ENCODE measurements at regions not wholly inside any gene's neighbourhood (a gene's known extent, or its start where the extent isn't known, plus 50 kb on each side); places are given as distances from the start of the nearest gene placed in this dataset.

DNA sequence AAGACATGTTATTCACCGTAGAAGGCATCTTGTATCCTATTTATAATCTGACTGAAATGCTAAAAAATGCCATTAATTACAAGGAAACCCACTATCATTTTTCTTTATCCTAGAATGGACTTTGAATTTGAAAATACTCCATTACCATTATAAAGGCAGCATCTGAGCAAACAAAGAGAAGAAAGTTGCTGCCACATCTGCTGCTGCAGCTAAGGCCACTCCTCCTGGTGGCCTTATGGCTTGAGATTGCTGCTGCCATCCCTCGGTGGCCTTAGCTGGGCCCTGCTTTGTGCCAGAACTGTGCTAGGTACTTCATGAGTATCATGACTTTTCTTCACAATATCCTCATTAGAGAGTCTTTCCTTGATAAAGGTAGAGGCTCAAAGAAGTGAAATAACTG, 1210.1 kb upstream of the TENM4 start:
- POLR2A ChIA-PET (ENCODE audit: partially characterized antibody), result no interaction called here
- Histone ChIP-seq H2AK5ac (ENCODE audit: low read depth, low read length) (no peak overlapping the region), H3K4me1 (replicated peaks in 1 of 4; ENCODE audit: control insufficient read depth in 3 of 4, insufficient read depth in 4 of 4, low read length in 3 of 4) (peaks cover 0 to 4% (median 2%) of the 10 kb centered on the region in 4 experiments; a peak in 3 of 7 replicates), H3K14ac (ENCODE audit: insufficient read length) (no peak overlapping the region), H3K4ac (replicated peaks; ENCODE audit: insufficient read length, low read depth, low read length) (no peak overlapping the region), H2BK120ac (replicated peaks; ENCODE audit: low read depth, low read length) (no peak overlapping the region), H3K56ac (replicated peaks; ENCODE audit: insufficient read length, low read depth, low read length) (no peak overlapping the region), H3K79me1 (ENCODE audit: low read depth, low read length) (no peaks in the 10 kb centered on the region), H2BK12ac (ENCODE audit: low read depth, low read length) (no peak overlapping the region), H3K9ac (replicated peaks in 1 of 4; ENCODE audit: extremely low read depth in 1 of 4, low read depth in 3 of 4, low read length in 3 of 4) (no peak overlapping the region), H4K91ac (replicated peaks; ENCODE audit: insufficient read length, low read length) (no peak overlapping the region), H3K23me2 (ENCODE audit: low read depth, low read length) (no peaks in the 10 kb centered on the region), H3K9me3 (ENCODE audit: insufficient read depth in 2 of 2, low read depth in 1 of 2, low read length in 1 of 2) (no peaks in the 10 kb centered on the region), H3K36me3 (ENCODE audit: control insufficient read depth in 2 of 4, insufficient read depth in 4 of 4, low read length in 3 of 4) (no peaks in the 10 kb centered on the region), H2BK15ac (ENCODE audit: low read length) (no peak overlapping the region), H3K27me3 (replicated peaks in 1 of 4; ENCODE audit: control insufficient read depth in 3 of 4, extremely low read depth in 1 of 4, insufficient read depth in 3 of 4, low read length in 3 of 4) (no peaks in the 10 kb centered on the region), H3K4me2 (ENCODE audit: insufficient read depth in 1 of 2, low read depth in 2 of 2, low read length in 2 of 2) (no peak overlapping the region), H4K20me1 (replicated peaks in 1 of 2; ENCODE audit: control insufficient read depth in 1 of 2, insufficient read depth in 2 of 2, low read length in 2 of 2) (no peaks in the 10 kb centered on the region), H3K18ac (ENCODE audit: extremely low read depth, low read length) (no peak overlapping the region), H3K23ac (ENCODE audit: insufficient read length) (no peak overlapping the region), H2AFZ (ENCODE audit: low read length) (no peak overlapping the region), H2BK5ac (ENCODE audit: low read depth, low read length) (no peak overlapping the region), H4K5ac (ENCODE audit: insufficient read length, low read depth, low read length) (no peak overlapping the region), H2BK20ac (ENCODE audit: low read length) (no peak overlapping the region), H3K79me2 (ENCODE audit: control insufficient read depth in 1 of 2, insufficient read depth in 2 of 2, low read length in 2 of 2) (no peaks in the 10 kb centered on the region), H3K27ac (ENCODE audit: low read depth, low read length) (no peak overlapping the region), H3K4me3 (ENCODE audit: extremely low read depth in 1 of 4, insufficient read depth in 2 of 4, low read depth in 3 of 4, low read length in 4 of 4) (no peak overlapping the region), H4K8ac (ENCODE audit: extremely low read depth, insufficient read depth, low read length) (no peak overlapping the region)
- 80% methylated on average over 2 of the region's 2 CpGs; no CpG with 5 or more reads in 1 of the 2 experiments for WGBS, 2 experiments (ENCODE audit: extremely low coverage in 1 of 2, insufficient coverage in 1 of 2, insufficient read length in 1 of 2, insufficient replicate concordance in 2 of 2, low coverage in 1 of 2, low lambda C conversion rate in 2 of 2, missing lambda C conversion rate in 1 of 2)
- no peak for DNase-seq (ENCODE audit: low read depth in 1 of 2, low spot score in 2 of 2)
- CTCF ChIA-PET (ENCODE audit: partially characterized antibody), result interaction anchor here (1.2 to 1.7 kb wide), 2 partner anchors 25 to 42 kb away, joined by 3 to 4 read pairs; no protein-coding TSS in a partner anchor
- FAIRE-seq, result no peak
- TF ChIP-seq EGR1 (IDR thresholded peaks at IDR 0.05; ENCODE audit: borderline replicate concordance, low read depth, low read length) (no peak), TAF7 (optimal IDR thresholded peaks at IDR 0.05; ENCODE audit: borderline replicate concordance, low read depth, low read length) (no peak), CEBPB (IDR thresholded peaks at IDR 0.05; ENCODE audit: low read depth, low read length) (no peak), GABPA (IDR thresholded peaks at IDR 0.05; ENCODE audit: borderline replicate concordance, insufficient read depth, low read length) (no peak), NANOG (IDR thresholded peaks at IDR 0.05; ENCODE audit: insufficient read depth, low read depth, low read length, poor library complexity, severe bottlenecking) (no peak), BRCA1 (IDR thresholded peaks at IDR 0.05; ENCODE audit: low read depth, low read length) (no peak), HDAC6 (IDR thresholded peaks at IDR 0.05; ENCODE audit: low read depth, low read length) (no peak), CREB1 (IDR thresholded peaks at IDR 0.05) (no peak), JUND (IDR thresholded peaks at IDR 0.05; ENCODE audit: low read length) (no peak)
- TF ChIP-seq, protein P1, sequence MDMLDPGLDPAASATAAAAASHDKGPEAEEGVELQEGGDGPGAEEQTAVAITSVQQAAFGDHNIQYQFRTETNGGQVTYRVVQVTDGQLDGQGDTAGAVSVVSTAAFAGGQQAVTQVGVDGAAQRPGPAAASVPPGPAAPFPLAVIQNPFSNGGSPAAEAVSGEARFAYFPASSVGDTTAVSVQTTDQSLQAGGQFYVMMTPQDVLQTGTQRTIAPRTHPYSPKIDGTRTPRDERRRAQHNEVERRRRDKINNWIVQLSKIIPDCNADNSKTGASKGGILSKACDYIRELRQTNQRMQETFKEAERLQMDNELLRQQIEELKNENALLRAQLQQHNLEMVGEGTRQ (IDR thresholded peaks at IDR 0.05; ENCODE audit: low read length), result no peak

Measured in H1 (cell line).